NB4 (cell line): ENCODE measurements at regions not wholly inside any gene's neighbourhood (a gene's known extent, or its start where the extent isn't known, plus 50 kb on each side); places are given as distances from the start of the nearest gene placed in this dataset.

Experiments
- DNase-seq: peaks from one replicate; pipeline ENCODE4 v3.0.0; 2010; ENCODE audit warnings: low read depth
- H3K4me3 ChIP-seq: one replicate; pipeline ENCODE4 v1.5.1; 2011; ENCODE audit warnings: mild to moderate bottlenecking, low read depth, low read length, moderate library complexity
- MYC ChIP-seq: IDR thresholded peaks from 2 replicates; pipeline ENCODE4 v1.6.1; 2011; ENCODE audit warnings: low read depth, low read length
- POLR2A ChIP-seq: IDR thresholded peaks from 2 replicates; pipeline ENCODE4 v1.6.1; 2011; ENCODE audit warnings: mild to moderate bottlenecking; ENCODE audit not compliant: insufficient read length; ENCODE audit errors: extremely low read depth
- TF ChIP-seq, protein P1 (sequence below): IDR thresholded peaks from one replicate; pipeline ENCODE4 v1.5.1; 2012; ENCODE audit warnings: low read depth, low read length
- TF ChIP-seq, protein P2 (sequence below): IDR thresholded peaks from 2 replicates; pipeline ENCODE4 v1.6.1; 2011; ENCODE audit warnings: low read depth, low read length

DNA sequence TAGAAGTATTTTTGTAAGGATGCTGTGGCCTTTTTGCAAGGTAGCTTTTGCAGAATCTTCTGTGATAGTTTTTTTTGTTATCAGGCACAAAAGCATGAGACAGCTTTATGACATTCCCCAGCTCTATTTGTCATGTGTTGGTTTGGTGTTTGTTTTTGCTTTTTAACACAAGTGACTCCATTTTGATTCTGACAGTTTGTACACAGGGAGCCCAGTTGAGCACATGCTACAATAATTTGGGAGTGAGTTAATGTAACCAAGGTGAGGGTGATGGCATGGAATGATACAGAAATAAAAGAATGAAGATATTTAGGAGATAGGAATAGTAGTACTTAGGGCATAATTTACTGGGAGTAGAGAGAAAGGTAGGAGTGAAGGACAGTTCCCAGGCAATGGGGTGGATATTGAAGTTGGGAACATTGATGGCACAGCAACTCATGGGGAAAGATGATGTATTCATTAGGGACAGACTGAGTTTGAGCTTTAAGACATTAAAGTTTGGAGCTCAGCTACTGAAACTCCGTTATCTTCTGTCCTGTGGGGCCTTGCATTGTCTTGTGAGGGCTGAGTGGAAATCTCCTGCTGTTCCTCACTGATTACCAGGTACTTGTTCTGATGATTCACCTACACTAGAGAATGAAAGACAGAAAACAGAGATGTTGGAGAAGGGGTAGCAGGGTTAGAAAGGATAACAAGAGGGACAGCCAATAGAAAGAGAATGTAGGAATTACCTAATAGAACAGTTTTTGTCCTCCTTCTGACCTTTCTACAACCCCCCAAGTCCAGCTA, 88.3 kb upstream of the CCDC112 start:
- TF ChIP-seq POLR2A: no peak
- TF ChIP-seq, protein P1, sequence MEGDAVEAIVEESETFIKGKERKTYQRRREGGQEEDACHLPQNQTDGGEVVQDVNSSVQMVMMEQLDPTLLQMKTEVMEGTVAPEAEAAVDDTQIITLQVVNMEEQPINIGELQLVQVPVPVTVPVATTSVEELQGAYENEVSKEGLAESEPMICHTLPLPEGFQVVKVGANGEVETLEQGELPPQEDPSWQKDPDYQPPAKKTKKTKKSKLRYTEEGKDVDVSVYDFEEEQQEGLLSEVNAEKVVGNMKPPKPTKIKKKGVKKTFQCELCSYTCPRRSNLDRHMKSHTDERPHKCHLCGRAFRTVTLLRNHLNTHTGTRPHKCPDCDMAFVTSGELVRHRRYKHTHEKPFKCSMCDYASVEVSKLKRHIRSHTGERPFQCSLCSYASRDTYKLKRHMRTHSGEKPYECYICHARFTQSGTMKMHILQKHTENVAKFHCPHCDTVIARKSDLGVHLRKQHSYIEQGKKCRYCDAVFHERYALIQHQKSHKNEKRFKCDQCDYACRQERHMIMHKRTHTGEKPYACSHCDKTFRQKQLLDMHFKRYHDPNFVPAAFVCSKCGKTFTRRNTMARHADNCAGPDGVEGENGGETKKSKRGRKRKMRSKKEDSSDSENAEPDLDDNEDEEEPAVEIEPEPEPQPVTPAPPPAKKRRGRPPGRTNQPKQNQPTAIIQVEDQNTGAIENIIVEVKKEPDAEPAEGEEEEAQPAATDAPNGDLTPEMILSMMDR: no peak
- TF ChIP-seq, protein P2, sequence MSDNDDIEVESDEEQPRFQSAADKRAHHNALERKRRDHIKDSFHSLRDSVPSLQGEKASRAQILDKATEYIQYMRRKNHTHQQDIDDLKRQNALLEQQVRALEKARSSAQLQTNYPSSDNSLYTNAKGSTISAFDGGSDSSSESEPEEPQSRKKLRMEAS: no peak
- TF ChIP-seq MYC: no peak
- DNase-seq: no peak
- H3K4me3 ChIP-seq: no peak overlapping the region

DNA sequence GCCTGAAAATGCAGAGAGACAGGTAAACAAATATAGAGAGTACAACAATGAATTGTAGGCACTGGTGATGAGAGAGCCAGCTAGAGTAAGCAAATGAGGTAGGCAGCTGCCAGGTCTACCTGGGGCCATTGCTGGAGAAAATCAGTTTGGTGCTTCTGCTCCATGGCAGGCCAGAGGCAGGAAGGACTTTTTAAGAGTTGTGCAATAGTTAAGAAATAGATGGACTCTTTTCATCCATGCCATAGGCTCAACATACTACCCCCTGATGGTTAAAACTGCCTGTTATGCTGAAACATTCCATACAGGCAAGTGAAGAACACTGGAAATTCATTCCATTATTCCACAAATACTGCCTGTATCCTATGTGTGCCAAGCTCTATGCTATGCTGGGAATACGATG, 86.5 kb upstream of the CCDC112 start:
- no peak overlapping the region for H3K4me3 ChIP-seq
- TF ChIP-seq, protein P2: no peak
- DNase-seq: no peak

DNA sequence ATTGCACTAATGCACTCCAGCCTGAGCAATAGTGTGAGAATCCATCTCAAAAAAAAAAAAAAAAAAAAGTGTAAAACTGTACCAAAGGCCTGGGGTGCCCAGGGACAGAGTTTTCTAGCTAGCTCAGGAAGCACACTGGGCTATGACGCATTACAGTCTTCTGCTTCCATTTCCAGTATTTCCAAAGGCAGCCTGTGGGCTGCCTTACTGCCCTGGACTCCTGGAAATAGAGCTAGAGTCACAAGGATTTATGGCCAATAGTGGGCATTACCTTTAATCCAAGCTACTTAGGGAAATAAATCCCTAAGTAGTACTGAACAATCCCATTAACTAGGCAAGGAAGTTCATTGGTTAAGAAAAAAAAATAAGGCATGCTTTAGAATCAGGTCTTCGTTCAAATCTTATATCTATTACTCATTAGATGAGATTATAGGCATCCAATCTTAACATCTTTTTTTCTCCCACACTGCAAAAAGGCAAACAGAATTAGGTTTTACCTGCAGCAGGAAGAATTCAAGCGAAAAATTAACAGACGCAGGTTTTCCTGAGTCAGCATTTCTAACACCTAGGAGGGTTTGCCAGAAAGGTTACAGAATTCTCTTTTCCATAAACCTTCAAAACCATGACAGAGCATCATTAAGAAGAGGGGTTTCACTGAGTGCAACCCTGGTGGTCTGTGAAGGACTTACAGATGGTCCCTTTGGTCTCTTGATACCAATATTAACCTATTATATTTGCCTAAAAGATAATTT, 85.6 kb upstream of the CCDC112 start:
- H3K4me3 ChIP-seq: no peak overlapping the region
- no peak for DNase-seq
- TF ChIP-seq MYC (no peak), POLR2A (no peak)
- TF ChIP-seq, protein P1: no peak
- TF ChIP-seq, protein P2: no peak

DNA sequence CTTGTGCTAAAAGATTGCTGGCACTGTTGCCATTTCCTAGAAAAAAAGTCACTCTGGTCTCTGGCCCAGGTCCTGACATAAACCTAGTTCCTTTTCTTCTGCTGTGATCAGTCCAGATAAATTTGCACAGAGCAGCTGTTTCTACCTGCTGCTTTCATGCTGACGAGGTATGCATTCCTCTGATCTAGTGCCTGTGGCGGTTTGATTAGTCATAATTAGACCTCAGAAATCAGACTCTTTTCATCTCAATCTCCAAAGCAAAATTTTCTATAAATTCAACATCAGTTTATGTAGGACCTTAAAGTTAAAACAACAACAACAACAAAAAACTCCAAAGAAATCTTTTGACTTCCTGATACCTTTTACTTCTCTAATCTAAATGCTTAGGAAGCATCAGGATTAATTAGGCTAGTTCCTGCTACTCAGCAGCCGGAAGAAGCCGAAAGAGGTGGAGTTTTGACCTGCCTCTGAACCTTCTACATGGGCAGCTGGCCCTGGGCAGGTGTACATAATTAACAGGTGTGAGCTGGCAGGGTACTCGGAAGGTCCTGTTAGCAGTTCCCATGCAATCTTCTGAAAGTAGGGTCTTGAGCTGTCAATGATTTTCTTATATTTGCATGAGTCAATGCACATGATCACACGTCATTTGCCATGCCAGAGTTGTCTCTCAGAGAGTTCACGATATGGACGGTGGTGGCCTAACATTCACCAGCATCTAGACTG, 83.3 kb upstream of the CCDC112 start:
- TF ChIP-seq, protein P2: no peak
- TF ChIP-seq MYC: no peak
- no peak for TF ChIP-seq POLR2A
- TF ChIP-seq, protein P1: no peak
- DNase-seq: no peak

DNA sequence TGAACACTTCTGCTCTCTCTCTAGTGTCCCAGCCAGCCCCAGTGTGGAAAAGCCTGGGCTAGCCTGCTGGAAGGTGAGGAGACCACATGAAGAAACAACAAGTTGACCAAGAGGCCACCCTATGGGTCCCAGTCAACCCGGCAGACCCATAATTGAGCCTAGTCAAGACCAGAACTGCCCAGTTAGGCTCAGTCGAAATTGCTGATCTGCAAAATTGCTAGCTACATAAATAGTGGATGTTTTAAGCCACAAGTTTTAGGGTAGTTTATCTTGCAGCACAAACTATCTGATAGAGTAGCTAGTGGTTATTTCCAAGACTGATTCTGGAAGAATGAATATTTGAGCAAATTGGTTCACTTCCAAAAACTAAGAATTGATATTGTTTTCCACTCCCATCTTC, 82.3 kb upstream of the CCDC112 start:
- no peak overlapping the region for H3K4me3 ChIP-seq
- DNase-seq: no peak
- TF ChIP-seq POLR2A: no peak
- TF ChIP-seq, protein P1: no peak
- TF ChIP-seq, protein P2: no peak
- no peak for TF ChIP-seq MYC

More for the DNA sequence above, 83.3 kb upstream of the CCDC112 start:
- H3K4me3 ChIP-seq: no peak overlapping the region

DNA sequence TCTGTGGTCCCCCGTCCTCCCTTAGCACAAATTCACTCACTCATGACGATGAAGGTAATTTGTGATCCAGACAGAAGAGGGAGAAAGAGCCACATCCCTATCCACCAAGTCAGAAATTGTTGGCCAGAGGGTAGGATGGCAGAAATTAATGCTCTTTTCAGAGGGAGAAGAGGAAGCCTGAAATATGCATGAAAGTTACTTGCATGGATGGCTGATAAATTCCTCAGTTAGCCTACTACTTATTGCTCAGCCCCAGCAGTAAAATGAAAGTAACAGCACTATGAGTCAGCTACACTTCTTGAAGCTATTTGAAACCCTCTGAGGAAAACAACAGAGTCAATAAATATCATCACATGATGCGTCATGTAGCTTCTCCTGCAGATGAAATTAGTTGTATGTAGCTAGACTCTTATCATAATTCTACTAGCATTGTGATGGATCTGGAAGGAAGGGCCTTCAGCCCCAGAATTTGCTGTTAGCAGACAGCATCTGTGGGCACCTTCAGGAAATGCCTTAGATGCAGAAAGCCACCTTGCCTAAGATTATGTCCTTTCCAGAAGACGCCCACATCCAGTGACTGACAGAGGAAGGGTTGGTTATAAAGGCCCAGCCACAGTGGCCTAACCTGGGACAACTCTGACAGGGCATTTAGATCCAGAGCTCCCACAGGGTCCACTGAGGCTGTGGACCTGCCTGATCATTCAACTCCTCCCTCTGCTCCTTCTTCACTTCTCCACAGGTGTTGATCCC, 81.2 kb upstream of the CCDC112 start:
- no peak for DNase-seq

More for the DNA sequence above, 81.2 kb upstream of the CCDC112 start:
- TF ChIP-seq POLR2A (no peak), MYC (no peak)
- TF ChIP-seq, protein P1: no peak
- TF ChIP-seq, protein P2: no peak
- H3K4me3 ChIP-seq: no peak overlapping the region
